GM18909 (cell line): ENCODE measurements at regions not wholly inside any gene's neighbourhood (a gene's known extent, or its start where the extent isn't known, plus 50 kb on each side); places are given as distances from the start of the nearest gene placed in this dataset.
A peak's percentile ranks its signal among the peaks of the same experiment; 100 is the strongest.

Source experiments
- ATAC-seq: cut with Tn5 transposase; IDR thresholded peaks from one replicate; pipeline ENCODE4 v1.9.1; 2021; ENCODE audit warnings: mild to moderate bottlenecking; ENCODE audit not compliant: unreplicated experiment, poor library complexity

- ATAC-seq, result no peak
Observed at GRCh38 chr11:119550053-119550752, 127.2 kb upstream of the THY1 start.

DNA sequence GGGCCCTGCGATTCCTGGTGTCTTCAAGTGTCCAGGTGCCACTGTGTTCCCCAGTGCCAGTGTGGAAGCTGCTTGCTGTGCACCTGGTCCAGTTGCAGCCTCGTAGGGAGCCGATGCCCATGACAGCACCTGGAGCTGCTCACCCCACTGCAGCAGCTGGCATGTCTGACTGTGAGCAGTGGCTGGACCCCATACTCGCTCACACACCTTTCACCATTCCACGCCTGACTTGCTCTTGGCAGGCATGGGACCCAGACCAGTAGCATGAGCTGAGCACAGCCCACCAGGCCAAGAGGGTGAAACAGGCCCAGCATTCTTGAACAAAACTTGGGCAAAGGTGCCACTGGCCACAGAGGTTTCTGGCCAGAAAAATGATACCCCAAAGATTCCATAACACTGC, 124.5 kb upstream of the THY1 start:
- ATAC-seq, result no peak

DNA sequence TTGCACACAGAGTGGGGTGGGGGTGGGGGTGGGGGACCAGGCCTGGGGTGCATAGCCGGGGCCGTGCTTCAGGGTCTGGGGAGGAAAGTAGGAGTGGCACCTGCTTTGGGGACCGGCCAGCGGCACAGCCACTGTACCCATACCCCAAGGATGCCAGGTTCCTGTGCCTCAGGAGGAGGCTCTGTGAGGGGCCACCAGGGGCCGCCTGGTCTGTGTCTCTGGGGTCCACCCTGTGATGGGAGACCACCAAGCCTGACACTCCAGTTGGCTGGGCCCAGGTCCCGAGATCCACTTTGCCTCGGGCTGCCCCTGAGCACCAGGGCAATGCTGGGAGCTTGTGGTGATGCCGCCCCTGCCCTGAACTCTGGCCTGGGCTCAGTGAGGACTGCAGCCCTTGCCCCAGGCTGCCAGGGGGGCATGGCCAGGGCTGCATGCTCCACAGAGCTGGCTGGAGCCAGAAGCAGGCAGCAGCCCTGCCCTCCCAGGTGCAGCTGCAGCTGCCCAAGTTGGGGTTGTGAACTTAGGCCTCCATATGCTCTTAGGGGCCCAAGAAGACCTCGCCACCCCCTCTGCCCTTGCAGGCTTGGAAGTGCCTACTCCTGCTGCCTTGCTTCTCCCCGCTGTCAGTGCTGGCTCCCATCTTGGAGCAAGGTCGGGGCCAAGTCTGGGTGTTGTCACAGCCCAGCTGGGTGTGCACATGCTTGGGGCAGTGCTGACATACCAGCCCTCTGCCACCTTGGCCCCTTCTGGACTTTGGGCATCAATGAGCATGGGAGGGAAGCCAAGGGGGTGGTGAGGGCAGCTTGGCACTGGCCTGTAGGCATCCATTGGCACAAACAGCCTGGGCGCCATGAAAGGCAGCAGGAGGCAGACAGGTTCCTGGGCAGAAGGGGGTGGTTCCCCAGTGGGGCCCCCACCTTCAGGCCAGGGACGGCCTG, 123.3 kb upstream of the THY1 start:
- ATAC-seq, result no peak

- ATAC-seq, result no peak
Observed at GRCh38 chr11:119540370-119541125, 117.6 kb upstream of the THY1 start.

GRCh38 chr11:119539583-119539982, 116.6 kb upstream of the THY1 start:
- ATAC-seq, result no peak

- no peak for ATAC-seq
Observed at GRCh38 chr11:119538753-119539152, 115.8 kb upstream of the THY1 start.

DNA sequence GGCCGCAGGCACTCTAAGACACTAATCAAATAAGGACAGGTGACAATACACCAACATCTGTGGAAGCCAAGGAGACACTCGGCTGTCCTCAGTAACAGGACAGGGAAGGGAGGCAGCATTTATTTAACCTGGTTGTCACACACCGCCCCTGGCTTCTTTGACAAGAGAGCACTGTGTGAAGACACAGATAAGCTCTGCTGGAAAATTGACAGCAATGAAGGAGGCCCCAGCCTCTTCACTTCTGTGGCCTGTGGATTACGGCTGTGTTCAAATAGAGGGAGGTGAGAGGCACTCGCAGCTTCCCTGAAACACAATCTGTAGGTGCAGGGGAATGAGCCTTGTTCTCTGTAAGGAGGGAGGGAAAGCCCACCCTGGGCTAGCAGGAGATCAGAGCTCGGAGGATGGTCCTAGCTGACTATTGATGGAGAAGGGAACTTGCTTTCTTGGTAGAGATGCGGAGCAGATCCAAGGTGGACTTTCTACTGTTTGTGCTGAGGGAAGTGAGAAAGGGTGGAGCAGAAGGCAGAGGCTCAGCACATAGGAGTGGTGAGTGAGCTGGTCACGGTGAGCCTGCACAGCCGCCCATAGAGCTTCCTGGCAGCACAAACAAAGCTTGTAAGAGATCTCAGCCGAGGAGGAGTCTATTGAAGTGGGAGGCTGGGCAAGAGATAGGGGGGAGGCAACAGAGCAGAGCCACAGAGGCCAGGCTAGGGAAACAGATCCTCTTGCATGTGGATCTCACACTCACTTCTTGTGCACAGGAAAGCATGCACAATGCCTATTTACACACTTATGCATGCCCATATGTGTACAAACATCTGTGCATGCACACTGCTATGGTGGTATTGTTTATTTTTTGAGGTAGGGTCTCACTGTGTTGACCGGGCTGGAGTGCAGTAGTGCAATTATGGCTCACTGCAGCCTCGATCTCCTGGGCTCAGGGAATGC, 114.6 kb upstream of the THY1 start:
- ATAC-seq, result no peak

GRCh38 chr11:119536801-119537200, 113.8 kb upstream of the THY1 start:
- ATAC-seq, result no peak

- ATAC-seq, result peak; percentile 60
Observed at GRCh38 chr11:119533921-119534736, 111.2 kb upstream of the THY1 start.

- ATAC-seq, result no peak
Observed at GRCh38 chr11:119533462-119533861, 110.5 kb upstream of the THY1 start.

GRCh38 chr11:119532551-119532950, 109.6 kb upstream of the THY1 start:
- no peak for ATAC-seq

DNA sequence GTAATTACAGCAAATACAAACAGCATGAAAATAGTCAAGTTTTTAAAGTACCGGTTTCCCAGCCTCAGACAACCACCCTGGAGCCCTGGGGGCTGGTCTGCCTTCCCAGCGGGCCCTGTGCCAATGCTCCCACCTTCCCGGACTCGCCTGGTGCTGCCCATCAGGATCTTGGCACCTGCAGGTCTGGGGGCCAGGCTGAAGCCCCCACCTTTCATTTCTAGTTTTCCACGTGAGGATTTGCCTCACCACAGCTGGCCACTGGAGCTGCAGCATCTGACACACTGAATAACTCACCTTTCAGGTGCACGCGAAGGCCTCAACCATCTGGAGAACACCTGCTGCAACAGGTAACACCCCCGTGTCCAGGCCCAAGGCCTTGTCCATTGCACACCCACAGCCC, 108.7 kb upstream of the THY1 start:
- no peak for ATAC-seq

DNA sequence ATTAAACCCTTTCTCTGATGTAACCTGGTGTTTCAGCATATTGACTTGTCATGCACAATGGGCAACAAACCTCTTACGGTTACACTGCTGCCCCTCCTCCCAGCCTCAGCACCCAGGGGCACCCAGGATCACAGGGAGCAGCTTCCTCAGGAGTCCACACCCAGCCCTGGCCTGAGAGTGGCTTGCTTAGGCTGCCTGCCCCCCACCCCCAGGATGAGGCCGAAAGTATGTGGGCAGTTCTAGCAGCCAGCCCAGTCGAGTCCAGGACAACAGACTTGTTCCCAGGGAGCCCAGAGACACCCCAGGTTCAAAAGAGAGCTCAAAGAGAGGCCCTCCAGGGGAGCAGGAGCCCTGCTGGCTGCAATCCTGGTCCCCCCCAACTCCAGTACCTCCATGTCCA, 108.1 kb upstream of the THY1 start:
- no peak for ATAC-seq

DNA sequence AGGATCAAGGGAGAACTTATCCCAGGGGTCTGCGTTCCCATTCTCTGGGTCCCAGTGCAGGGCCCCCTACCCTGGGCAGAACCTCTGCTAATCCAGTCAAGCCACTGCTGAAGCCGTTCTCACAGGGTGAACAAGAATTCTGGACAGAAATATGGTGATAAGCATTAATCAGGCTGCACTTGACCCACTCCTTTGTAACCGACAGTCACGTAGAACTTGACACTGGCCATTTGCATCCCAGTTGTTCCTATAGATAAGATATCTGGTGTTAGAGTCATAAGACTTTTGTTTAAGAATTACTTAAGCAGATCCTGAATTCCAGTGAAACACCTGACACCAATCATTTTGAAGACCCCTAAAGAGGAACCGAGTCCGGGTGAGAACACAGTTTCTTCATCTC, 107.5 kb upstream of the THY1 start:
- ATAC-seq, result no peak

- no peak for ATAC-seq
Observed at GRCh38 chr11:119529936-119530335, 107.0 kb upstream of the THY1 start.

DNA sequence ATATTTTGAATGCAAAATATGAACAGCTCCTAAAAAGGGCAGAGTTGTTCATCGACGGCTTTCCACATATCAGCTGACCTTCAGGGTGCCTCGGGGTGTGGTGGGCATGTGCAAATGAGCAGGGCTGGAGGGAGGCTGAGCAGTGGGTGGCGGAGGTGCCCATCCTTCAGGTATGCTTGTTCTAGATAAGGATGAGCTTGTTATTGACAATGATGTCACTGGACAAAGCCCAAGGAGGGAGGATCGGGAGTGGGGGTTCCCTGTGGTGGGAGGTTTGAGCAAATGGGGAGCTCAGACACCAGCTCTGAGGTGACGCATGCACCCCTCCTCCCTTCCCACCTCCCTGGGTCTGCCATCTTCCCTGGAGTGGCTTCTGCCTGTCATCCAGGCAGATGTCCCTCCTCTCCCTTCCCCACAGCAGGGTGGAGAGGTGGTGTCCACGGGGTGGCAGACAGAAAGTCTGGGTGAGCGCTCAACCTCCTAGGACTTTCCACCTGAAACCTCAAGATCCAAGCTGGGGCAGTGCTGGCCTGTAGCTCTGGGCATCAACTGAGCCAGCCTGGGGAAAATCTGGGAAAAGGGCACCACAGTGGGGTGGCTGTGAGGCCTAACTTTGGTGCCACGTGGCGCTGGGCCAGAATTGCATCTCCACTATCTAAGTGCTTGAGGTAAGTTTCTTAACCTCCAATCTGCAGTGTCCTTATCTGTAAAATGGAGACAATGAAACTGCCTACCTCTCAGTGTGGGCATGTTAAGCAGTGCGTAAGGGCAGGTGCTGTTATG, 106.3 kb upstream of the THY1 start:
- no peak for ATAC-seq

GRCh38 chr11:119525867-119526196, 102.9 kb upstream of the THY1 start:
- no peak for ATAC-seq

DNA sequence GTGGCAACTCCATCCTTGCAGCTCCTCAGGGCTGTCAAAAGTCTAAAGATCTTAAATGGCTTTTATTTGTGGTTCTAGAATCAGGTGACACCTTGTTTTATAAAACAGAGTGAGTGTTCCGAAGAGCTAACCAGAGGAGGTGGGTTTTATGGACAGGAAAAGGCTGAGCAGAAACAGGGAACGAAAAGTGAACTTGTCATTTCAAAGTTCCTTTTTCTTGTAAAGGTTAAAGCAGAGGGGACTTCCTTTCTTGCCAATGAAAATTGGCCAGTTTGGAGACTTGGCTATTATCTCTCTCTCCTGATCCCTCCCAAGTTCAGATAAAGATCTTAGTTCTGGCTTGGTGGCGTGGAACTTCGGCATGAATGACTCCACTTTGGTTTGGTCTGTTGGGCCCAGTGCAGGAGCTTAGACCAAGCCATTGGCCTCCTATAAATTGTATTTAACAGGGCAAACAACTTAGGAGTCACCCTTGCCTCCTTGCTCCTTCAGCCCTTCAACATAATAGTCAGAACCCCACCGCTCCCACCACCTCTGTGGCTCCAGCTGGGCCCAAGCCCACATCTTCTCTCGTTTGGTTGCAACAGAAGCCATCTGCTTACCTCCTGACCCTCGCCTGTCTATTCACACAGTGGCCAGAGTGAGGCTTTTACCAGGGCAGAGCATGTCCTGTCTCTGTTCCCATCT, 102.4 kb upstream of the THY1 start:
- no peak for ATAC-seq
